ENCODE measurements at regions not wholly inside any gene's neighbourhood (a gene's known extent, or its start where the extent isn't known, plus 50 kb on each side); places are given as distances from the start of the nearest gene placed in this dataset.
"Not testable (repeated sequence)": the region's sequence is repeated elsewhere in the genome, so short reads cannot be mapped to it uniquely, and the experiment has no call there.

DNA sequence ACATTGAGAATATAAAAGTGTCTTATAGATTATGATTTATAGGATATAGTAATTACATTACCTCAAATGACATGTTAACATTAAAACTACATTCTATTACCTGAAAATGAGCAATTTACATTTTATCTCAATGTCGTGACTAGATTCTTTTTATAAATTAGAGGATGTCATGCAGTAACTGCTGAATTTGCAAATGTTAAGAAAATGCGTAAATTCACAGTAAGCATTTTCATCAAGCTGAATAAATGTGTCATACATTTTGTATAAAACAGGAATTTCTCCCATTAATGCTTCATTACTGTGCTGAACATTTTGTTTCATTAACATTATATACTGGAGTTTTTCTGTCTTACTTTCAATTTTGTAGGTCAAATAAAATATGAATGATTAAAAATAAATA, 1460.7 kb upstream of the B3GALT2 start:
- Histone ChIP-seq H3K4me1 (ENCODE audit: control insufficient read depth, insufficient read depth, low read length, poor library complexity, severe bottlenecking) (no peaks in the 10 kb centered on the region), H3K9me3 (ENCODE audit: control insufficient read depth, low read length) (no peaks in the 10 kb centered on the region), H3K4me3 (ENCODE audit: extremely low read depth, insufficient read depth, low read length, poor library complexity, severe bottlenecking) (no peak overlapping the region), H3K36me3 (ENCODE audit: control insufficient read depth, insufficient read depth, low read length) (no peaks in the 10 kb centered on the region), H3K27ac (ENCODE audit: low read depth, low read length, severe bottlenecking) (no peak overlapping the region)
- WGBS, 2 experiments (ENCODE audit: insufficient coverage in 2 of 2), result no CpG with 5 or more reads among the region's 2 CpGs

DNA sequence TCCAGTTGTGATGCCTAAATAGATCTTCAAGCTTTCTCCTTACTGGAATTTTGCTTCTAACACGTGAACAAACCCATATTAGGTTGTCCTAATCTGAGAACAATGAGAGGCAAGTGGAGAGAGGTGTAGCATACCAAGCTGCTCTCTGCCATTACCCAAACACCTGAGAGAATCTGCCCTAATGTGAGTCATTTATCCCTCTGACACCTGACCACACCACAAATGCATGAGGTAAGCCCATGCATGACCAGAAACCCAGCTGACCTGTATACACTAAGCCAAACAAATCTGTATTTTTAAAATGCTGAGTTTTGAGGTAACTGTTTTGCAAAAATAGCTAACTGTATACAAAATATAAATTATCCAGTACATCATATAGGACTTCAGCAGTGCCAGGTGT, 1458.1 kb upstream of the B3GALT2 start:
- H3K4me1 ChIP-seq (ENCODE audit: control insufficient read depth, insufficient read depth, low read length, poor library complexity, severe bottlenecking), result no peaks in the 10 kb centered on the region

DNA sequence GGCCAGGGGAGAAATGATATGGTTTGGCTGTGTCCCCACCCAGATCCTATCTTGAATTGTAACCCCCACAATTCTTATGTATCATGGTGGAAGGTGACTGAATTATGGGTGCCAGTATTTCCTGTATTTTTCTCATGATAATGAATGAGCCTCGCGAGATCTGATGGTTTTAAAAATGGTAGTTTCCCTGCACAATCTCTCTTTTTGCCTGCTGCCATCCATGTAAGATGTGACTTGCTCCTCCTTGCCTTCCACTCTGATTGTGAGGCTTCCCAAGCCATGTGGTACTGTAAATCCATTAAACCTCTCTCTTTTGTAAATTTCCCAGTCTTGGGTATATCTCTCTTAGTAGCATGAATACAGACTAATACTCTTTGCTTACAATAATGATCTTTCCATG, 1453.9 kb upstream of the B3GALT2 start:
- Histone ChIP-seq H3K27ac (ENCODE audit: low read depth, low read length, severe bottlenecking) (no peak overlapping the region), H3K9me3 (ENCODE audit: control insufficient read depth, low read length) (no peaks in the 10 kb centered on the region), H3K4me3 (ENCODE audit: extremely low read depth, insufficient read depth, low read length, poor library complexity, severe bottlenecking) (no peak overlapping the region), H3K36me3 (ENCODE audit: control insufficient read depth, insufficient read depth, low read length) (no peaks in the 10 kb centered on the region), H3K4me1 (ENCODE audit: control insufficient read depth, insufficient read depth, low read length, poor library complexity, severe bottlenecking) (no peaks in the 10 kb centered on the region)
- WGBS, 2 experiments (ENCODE audit: insufficient coverage in 2 of 2), result 78 to 83% methylated on average over 2 of the region's 2 CpGs

More for the DNA sequence above, 1458.1 kb upstream of the B3GALT2 start:
- Histone ChIP-seq H3K9me3 (ENCODE audit: control insufficient read depth, low read length) (no peaks in the 10 kb centered on the region), H3K27ac (ENCODE audit: low read depth, low read length, severe bottlenecking) (no peak overlapping the region), H3K36me3 (ENCODE audit: control insufficient read depth, insufficient read depth, low read length) (no peaks in the 10 kb centered on the region), H3K4me3 (ENCODE audit: extremely low read depth, insufficient read depth, low read length, poor library complexity, severe bottlenecking) (no peak overlapping the region)
- WGBS, 2 experiments (ENCODE audit: insufficient coverage in 2 of 2), result no CpG with 5 or more reads among the region's 1 CpG

DNA sequence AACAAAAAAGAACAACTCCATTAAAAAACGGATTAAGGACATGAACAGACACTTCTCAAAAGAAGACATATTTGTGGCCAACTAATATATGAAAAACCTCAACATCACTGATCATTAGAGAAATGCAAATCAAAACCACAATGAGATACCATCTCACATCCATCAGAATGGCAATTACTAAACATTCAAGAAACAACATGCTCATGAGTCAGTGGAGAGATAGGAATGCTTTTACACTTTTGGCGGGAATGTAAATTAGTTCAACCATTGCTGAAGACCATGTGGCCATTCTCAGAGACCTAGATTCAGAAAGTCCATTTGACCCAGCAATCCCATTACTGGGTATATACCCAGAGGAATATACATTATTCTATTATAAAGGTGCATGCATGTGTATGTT, 1442.6 kb upstream of the B3GALT2 start:
- 75 to 83% methylated on average over 1 to 2 of the region's 2 CpGs for WGBS, 2 experiments (ENCODE audit: insufficient coverage in 2 of 2)
- Histone ChIP-seq H3K9me3 (ENCODE audit: control insufficient read depth, low read length) (no peaks in the 10 kb centered on the region), H3K36me3 (ENCODE audit: control insufficient read depth, insufficient read depth, low read length) (no peaks in the 10 kb centered on the region), H3K4me3 (ENCODE audit: extremely low read depth, insufficient read depth, low read length, poor library complexity, severe bottlenecking) (no peak overlapping the region), H3K4me1 (ENCODE audit: control insufficient read depth, insufficient read depth, low read length, poor library complexity, severe bottlenecking) (no peaks in the 10 kb centered on the region), H3K27ac (ENCODE audit: low read depth, low read length, severe bottlenecking) (no peak overlapping the region)

DNA sequence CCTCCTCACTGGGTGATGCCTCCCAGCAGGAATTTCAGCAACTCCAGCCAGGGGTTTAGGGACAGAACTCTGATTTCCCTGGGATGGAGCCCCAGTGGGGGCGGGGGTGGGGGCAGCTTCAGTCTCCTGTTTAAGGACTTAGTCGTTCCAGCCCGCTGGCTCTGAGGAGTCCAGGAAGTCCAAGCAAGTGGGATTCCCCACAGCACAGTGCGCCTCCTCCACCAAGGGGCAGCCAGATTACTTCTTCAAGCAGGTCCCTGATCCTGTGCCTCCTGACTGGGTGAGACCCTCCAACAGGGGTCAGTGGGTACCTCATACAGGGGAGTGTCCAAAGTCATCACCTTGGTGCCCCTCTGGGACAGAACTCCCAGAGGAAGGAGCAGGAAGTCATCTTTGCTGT, 1438.4 kb upstream of the B3GALT2 start:
- H3K36me3 ChIP-seq (ENCODE audit: control insufficient read depth, insufficient read depth, low read length), result no peaks in the 10 kb centered on the region
- H3K4me3 ChIP-seq (ENCODE audit: extremely low read depth, insufficient read depth, low read length, poor library complexity, severe bottlenecking), result no peak overlapping the region
- no peaks in the 10 kb centered on the region for H3K4me1 ChIP-seq (ENCODE audit: control insufficient read depth, insufficient read depth, low read length, poor library complexity, severe bottlenecking)
- H3K9me3 ChIP-seq (ENCODE audit: control insufficient read depth, low read length), result no peaks in the 10 kb centered on the region
- no peak overlapping the region for H3K27ac ChIP-seq (ENCODE audit: low read depth, low read length, severe bottlenecking)
- WGBS, 2 experiments (ENCODE audit: insufficient coverage in 2 of 2), result 91 to 96% methylated on average over 4 of the region's 4 CpGs

DNA sequence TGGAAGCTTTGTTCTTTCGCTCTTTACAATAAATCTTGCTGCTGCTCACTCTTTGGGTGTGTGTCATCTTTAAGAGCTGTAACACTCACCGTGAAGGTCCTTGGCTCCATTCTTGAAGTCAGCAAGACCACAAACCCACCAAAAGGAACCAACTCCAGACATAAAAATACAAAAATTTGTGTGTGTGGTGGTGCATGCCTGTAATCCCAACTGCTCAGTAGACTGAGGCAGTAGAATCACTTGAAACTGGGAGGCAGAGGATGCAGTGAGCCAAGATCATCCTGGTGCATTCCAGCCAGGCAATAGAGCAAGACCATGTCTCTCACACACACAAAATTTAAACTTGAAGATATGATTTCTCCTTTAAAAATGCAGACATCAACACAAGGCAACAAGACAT, 1431.7 kb upstream of the B3GALT2 start:
- H3K36me3 ChIP-seq (ENCODE audit: control insufficient read depth, insufficient read depth, low read length), result no peaks in the 10 kb centered on the region
- H3K27ac ChIP-seq (ENCODE audit: low read depth, low read length, severe bottlenecking), result no peak overlapping the region
- WGBS, 2 experiments (ENCODE audit: insufficient coverage in 2 of 2), result 100% methylated on average over 1 of the region's 2 CpGs; no CpG with 5 or more reads in 1 of the 2 experiments
- H3K9me3 ChIP-seq (ENCODE audit: control insufficient read depth, low read length), result no peaks in the 10 kb centered on the region
- no peak overlapping the region for H3K4me3 ChIP-seq (ENCODE audit: extremely low read depth, insufficient read depth, low read length, poor library complexity, severe bottlenecking)
- no peaks in the 10 kb centered on the region for H3K4me1 ChIP-seq (ENCODE audit: control insufficient read depth, insufficient read depth, low read length, poor library complexity, severe bottlenecking)

DNA sequence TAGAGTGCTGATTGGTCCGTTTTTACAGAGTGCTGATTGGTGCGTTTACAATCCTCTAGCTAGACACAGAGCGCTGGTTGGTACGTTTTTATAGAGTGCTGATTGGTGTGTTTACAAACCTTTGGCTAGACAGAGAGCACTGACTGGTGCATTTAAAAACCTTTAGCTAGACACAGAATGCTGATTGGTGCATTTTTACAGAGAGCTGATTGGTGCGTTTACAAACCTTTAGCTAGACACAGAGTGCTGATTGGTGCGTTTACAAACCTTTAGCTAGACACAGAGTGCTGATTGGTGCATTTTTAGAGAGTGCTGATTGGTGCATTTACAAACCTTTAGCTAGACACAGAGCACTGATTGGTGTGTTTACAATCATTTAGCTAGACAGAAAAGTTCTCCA, 1430.9 kb upstream of the B3GALT2 start:
- H3K36me3 ChIP-seq (ENCODE audit: control insufficient read depth, insufficient read depth, low read length); H3K9me3 ChIP-seq (ENCODE audit: control insufficient read depth, low read length); H3K4me3 ChIP-seq (ENCODE audit: extremely low read depth, insufficient read depth, low read length, poor library complexity, severe bottlenecking); H3K27ac ChIP-seq (ENCODE audit: low read depth, low read length, severe bottlenecking); H3K4me1 ChIP-seq (ENCODE audit: control insufficient read depth, insufficient read depth, low read length, poor library complexity, severe bottlenecking): not testable (repeated sequence)
- 89 to 98% methylated on average over 4 to 5 of the region's 6 CpGs for WGBS, 2 experiments (ENCODE audit: insufficient coverage in 2 of 2)

DNA sequence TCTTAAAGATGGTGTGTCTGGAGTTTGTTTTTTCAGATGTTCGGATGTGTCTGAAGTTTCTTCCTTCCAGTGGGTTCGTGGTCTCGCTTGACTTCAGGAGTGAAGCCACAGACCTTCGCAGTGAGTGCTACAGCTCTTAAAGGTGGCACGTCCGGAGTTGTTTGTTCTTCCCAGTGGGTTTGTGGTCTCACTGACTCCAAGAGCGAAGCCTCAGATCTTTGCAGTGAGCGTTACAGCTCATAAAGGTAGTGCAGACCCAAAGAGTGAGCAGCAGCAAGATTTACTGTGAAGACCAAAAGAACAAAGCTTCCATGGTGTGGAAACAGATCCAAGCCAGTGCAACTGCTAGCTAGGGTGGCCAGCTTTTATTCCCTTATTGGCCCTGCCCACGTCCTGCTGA, 1430.4 kb upstream of the B3GALT2 start:
- H3K9me3 ChIP-seq (ENCODE audit: control insufficient read depth, low read length), result no peaks in the 10 kb centered on the region
- no peak overlapping the region for H3K27ac ChIP-seq (ENCODE audit: low read depth, low read length, severe bottlenecking)
- H3K36me3 ChIP-seq (ENCODE audit: control insufficient read depth, insufficient read depth, low read length), result no peaks in the 10 kb centered on the region
- no peaks in the 10 kb centered on the region for H3K4me1 ChIP-seq (ENCODE audit: control insufficient read depth, insufficient read depth, low read length, poor library complexity, severe bottlenecking)
- no peak overlapping the region for H3K4me3 ChIP-seq (ENCODE audit: extremely low read depth, insufficient read depth, low read length, poor library complexity, severe bottlenecking)
- 74 to 80% methylated on average over 8 of the region's 9 CpGs for WGBS, 2 experiments (ENCODE audit: insufficient coverage in 2 of 2)

DNA sequence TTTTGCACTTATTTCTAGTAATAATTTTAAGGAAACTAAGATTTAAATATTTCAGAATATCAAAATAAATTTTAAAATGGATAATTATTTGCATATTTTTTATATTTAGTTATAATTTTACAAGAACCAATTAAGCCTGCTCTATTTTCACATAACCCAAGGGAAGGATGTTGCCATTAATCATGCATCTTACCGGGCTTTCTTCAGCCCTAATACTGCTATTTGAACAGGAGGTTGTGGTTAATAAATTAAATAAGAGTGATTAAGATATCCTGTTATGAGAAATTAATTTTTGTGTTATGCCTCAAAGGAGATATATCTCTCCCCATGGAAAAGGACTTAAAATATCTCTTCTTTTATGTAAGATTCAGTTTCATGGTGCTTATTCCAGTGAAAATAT, 1415.8 kb upstream of the B3GALT2 start:
- H3K4me1 ChIP-seq (ENCODE audit: control insufficient read depth, insufficient read depth, low read length, poor library complexity, severe bottlenecking), result no peaks in the 10 kb centered on the region
- H3K9me3 ChIP-seq (ENCODE audit: control insufficient read depth, low read length), result no peaks in the 10 kb centered on the region
- no peak overlapping the region for H3K4me3 ChIP-seq (ENCODE audit: extremely low read depth, insufficient read depth, low read length, poor library complexity, severe bottlenecking)
- WGBS, 2 experiments (ENCODE audit: insufficient coverage in 2 of 2), result no CpG with 5 or more reads among the region's 1 CpG
- no peak overlapping the region for H3K27ac ChIP-seq (ENCODE audit: low read depth, low read length, severe bottlenecking)
- H3K36me3 ChIP-seq (ENCODE audit: control insufficient read depth, insufficient read depth, low read length), result no peaks in the 10 kb centered on the region

DNA sequence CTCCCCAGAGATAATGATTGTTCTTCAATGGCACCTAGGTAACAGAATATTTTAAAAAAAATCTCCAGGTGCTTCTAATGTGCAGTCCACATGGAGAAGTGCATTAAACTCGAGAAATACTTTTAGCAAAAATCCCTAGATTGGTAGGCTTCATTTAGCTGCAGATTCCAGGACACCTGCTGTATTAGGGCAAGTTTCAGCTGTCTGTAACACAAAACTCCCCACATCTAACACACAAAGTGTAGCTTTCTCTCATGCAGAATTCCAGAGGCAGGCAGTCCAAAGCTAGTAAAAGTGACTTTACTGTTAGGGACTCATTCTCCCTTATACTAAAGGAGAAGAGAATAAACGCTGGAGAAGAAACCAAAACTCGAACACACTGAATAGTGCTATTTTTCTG, 1414.3 kb upstream of the B3GALT2 start:
- 84 to 100% methylated on average over 1 to 3 of the region's 3 CpGs for WGBS, 2 experiments (ENCODE audit: insufficient coverage in 2 of 2)
- no peak overlapping the region for H3K4me3 ChIP-seq (ENCODE audit: extremely low read depth, insufficient read depth, low read length, poor library complexity, severe bottlenecking)
- H3K27ac ChIP-seq (ENCODE audit: low read depth, low read length, severe bottlenecking), result no peak overlapping the region

DNA sequence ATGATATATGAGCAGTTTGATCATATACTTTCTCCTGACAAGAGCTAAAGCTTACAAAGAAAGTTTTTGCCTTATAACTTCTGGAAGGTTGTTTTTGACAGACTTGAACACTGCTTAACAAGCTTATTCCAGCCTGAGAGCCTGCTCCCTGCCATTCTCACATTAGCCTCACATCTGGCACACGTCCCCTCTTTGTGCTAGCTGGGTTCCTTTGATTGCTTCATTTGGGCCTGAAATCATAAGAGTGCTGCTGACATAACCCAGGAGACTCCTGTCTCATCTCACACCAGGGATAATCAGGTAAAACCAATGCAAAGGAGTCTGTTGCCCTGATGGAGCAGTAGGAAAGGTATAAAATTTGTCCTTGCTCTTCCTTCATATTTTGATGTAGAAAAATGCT, 1411.7 kb upstream of the B3GALT2 start:
- Histone ChIP-seq H3K4me1 (ENCODE audit: control insufficient read depth, insufficient read depth, low read length, poor library complexity, severe bottlenecking) (no peaks in the 10 kb centered on the region), H3K9me3 (ENCODE audit: control insufficient read depth, low read length) (no peaks in the 10 kb centered on the region), H3K36me3 (ENCODE audit: control insufficient read depth, insufficient read depth, low read length) (no peaks in the 10 kb centered on the region), H3K4me3 (ENCODE audit: extremely low read depth, insufficient read depth, low read length, poor library complexity, severe bottlenecking) (no peak overlapping the region), H3K27ac (ENCODE audit: low read depth, low read length, severe bottlenecking) (no peak overlapping the region)
- 60 to 63% methylated on average over 1 of the region's 1 CpG for WGBS, 2 experiments (ENCODE audit: insufficient coverage in 2 of 2)

More for the DNA sequence above, 1414.3 kb upstream of the B3GALT2 start:
- Histone ChIP-seq H3K9me3 (ENCODE audit: control insufficient read depth, low read length) (no peaks in the 10 kb centered on the region), H3K4me1 (ENCODE audit: control insufficient read depth, insufficient read depth, low read length, poor library complexity, severe bottlenecking) (no peaks in the 10 kb centered on the region), H3K36me3 (ENCODE audit: control insufficient read depth, insufficient read depth, low read length) (no peaks in the 10 kb centered on the region)

DNA sequence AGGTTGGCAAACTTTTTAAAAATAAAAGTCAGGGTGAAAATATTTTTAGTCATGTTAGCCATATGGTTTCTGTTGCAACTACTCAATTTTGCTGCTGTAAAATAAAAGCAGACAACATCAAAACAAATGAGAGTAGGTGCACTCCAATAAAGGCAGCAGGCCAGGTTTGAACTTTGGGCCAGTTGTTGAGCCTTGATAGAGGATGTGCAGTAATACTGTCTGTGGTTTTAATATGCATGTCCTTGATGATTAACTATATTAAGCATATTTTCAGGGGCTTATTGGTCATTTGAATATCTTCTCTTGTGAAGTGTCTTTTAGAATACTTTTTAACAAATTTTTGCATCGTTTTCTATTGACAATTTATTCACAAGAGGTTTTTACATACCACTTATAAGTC, 1399.9 kb upstream of the B3GALT2 start:
- no peaks in the 10 kb centered on the region for H3K4me1 ChIP-seq (ENCODE audit: control insufficient read depth, insufficient read depth, low read length, poor library complexity, severe bottlenecking)
- no peak overlapping the region for H3K4me3 ChIP-seq (ENCODE audit: extremely low read depth, insufficient read depth, low read length, poor library complexity, severe bottlenecking)
- H3K36me3 ChIP-seq (ENCODE audit: control insufficient read depth, insufficient read depth, low read length), result no peaks in the 10 kb centered on the region
- no peak overlapping the region for H3K27ac ChIP-seq (ENCODE audit: low read depth, low read length, severe bottlenecking)
- WGBS, 2 experiments (ENCODE audit: insufficient coverage in 2 of 2), result no CpG with 5 or more reads among the region's 1 CpG
- H3K9me3 ChIP-seq (ENCODE audit: control insufficient read depth, low read length), result no peaks in the 10 kb centered on the region
